GM18517 (cell line): ENCODE measurements at regions not wholly inside any gene's neighbourhood (a gene's known extent, or its start where the extent isn't known, plus 50 kb on each side); places are given as distances from the start of the nearest gene placed in this dataset.
"Not testable (repeated sequence)": the region's sequence is repeated elsewhere in the genome, so short reads cannot be mapped to it uniquely, and the experiment has no call there.

Source experiments
- ATAC-seq: cut with Tn5 transposase; IDR thresholded peaks from one replicate; pipeline ENCODE4 v1.9.1; 2021; ENCODE audit warnings: mild to moderate bottlenecking, moderate library complexity; ENCODE audit not compliant: unreplicated experiment

DNA sequence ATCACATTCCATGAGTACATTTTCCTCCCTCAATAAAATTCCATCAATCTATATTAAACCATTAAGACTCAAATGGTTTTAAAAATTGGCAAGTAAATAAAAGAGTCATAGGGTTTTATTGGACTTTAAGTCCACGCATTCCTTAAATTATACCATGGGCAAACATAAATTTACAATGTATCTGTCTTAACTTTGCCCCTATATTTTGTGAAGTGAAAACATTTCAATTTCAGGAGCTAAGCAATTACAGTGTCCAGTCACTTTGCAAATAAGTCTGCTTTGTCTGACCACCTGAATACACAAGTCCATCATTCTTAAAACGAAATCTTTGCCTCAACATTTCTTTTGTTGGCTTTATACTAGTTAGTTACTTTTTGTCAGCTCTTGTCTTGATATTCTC is 197.5 kb upstream of the SEMA3D start:
- no peak for ATAC-seq

- ATAC-seq, result no peak
These were observed 194.4 kb upstream of the SEMA3D start for GRCh38 chr7:85381212-85381611.

DNA sequence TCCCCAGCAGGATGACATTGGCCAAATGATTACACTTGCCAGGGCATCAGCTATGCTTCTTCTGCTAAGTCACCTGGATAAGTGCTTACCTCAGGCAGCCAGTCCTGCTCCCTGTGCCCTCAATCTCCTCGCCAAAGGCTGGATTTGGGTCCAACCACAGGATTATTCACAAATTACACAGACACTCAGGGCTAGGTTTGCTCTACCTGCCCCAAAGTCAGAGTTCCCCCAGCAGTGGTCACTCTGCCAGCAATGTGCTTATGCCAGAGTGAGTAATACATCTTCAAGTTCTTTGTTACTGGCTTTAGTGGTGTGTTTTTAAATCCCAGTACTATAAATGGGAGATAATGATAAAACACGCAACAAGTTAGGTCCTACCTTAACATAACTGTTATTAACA is 189.7 kb upstream of the SEMA3D start:
- ATAC-seq, result no peak

DNA sequence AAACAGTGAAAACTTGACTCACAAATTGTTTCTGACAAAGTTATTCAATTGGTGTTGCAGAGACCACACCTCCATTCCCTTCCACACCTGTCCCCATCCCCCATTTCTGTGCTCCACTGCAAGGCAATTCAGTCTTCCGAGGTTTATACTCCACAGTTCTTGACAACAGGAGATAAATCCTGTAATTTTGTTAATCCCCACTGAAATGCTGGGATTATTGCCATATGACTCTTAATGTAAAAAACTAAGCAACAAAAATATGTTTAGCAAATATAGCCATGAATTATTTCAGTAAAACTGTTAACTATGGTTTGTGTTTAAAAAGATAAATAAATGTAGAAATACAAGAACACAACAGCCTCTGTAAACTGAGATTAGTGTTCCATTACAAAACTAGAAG is 170.1 kb upstream of the SEMA3D start:
- ATAC-seq, result no peak

DNA sequence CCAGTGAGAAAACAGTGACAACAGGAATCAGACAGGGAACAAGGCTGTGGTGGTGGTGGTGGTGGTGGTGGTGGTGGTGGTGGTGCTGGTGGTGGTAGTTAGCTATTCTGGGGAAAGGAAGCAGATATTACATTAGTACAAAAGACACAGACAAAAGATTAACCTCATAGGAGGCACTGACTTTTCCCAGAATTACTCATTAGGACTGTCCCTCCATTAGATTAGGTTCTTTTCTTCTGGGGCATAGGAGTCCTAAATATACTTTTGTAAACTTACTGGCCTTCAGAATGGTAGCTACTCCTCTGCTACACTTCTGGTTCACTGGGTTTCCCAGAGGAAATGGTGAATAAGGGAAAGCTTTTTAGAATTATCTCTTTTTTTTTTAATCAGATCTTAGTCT is 156.6 kb upstream of the SEMA3D start:
- peak; percentile 72 for ATAC-seq

DNA sequence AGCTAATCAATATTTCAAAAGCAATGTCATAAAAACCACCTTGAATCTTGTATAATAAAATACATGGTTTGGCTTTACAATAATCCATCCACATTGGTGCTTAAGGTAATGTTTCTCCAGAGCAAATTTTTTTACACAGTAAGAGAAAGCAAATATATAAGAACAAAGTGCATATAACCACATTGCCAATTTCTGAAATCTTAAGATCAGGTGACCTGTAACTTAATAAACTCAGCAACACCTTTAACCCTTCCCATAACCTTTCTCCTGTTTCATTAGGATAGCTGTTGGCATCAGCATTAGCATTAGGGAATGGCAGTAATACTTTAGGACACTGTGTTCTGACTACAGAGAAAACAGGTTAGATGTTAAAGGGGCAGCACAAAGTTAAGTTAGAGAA is 155.9 kb upstream of the SEMA3D start:
- no peak for ATAC-seq

DNA sequence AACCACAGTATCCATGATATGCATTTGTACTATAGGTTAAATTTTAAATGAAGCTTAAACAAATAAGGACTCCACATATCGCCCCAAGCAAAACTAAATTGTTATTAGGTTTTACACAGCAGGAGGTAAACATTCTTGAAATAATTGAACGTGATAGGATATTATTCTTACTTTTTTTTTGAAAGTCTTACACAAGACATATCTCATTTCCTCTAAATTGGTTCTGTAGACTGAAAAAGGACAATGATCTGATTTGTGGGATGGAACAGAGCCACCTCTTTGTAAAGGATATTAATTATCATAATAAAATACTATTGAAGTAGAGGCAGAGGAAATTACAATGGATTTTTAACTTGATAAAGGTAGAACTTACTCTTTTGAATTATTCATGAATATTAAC is 155.1 kb upstream of the SEMA3D start:
- no peak for ATAC-seq

DNA sequence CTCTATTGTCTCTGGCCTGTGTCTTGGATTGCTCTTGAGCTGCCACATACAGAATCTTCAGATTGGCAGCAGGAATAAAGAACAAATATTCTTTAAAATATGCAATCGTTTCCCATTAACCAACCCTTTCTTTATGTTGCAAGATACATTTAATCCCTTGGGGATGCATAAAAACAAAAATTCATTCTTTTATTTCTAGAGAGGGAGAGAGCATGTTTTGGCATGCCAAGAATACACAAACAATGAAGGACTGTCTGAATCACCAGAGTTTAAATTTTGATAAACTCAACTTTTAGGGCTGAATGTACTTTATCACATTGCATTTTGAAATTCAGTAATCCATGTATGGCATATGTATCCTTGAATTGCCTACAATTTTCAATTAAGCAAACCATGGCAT is 154.3 kb upstream of the SEMA3D start:
- ATAC-seq, result no peak

- ATAC-seq, result no peak
These were observed 149.2 kb upstream of the SEMA3D start for GRCh38 chr7:85336086-85336485.

- ATAC-seq, result not testable (repeated sequence)
These were observed 148.3 kb upstream of the SEMA3D start for GRCh38 chr7:85335113-85335512.

DNA sequence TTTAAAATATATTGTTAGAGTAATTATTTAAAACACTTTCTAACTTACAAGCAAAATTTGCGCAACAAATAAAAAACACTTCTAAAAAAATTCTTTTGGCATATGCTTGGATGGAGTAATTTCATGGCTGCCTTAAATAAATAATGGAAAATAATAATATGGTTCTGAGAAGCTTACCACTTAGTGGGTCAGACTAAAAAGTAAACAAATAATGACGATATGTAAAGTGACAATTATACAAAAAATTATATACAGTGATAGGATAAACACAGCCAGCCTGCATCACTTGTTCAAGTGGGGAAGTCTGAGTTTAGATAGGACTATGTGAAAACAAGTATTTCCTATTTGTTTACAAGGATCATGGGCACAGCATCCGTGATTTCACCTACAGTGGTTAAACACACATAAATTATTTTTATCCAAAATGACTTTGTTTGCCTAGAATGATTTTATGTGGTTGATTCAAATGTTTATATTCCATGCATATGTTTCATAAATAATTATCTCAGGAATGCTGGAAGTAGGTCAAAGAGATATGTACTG is 141.7 kb upstream of the SEMA3D start:
- no peak for ATAC-seq

DNA sequence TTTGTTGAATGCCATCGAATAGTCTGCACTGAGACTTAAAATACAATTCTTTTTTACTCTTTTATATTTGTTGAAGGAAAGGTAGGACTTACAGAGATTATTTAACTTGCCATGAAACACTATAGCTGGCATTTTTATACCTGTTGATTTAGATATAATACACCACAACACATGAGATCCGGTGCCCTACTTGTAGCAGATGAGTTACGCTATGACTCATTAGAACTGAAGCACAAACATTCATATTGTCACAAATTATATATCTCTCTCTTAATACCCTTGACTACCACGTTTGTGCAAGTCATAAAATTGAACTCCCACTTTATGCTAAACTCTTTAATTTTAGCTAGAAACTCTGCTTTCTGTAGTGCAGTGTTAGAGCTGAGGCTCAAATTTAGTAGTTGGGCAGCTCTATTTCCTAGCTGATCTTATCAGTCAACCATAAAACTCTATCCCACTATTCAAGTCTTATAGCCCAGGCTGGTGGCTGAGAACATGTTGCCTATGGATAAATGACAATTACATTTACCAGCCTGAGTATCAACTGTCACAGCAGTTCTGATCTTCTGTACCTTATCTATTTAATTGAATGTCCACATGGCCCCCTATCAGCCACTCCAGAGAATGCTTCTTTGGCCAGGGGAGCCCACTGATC is 137.4 kb upstream of the SEMA3D start:
- no peak for ATAC-seq

- ATAC-seq, result no peak
These were observed 135.4 kb upstream of the SEMA3D start for GRCh38 chr7:85322252-85322651.

DNA sequence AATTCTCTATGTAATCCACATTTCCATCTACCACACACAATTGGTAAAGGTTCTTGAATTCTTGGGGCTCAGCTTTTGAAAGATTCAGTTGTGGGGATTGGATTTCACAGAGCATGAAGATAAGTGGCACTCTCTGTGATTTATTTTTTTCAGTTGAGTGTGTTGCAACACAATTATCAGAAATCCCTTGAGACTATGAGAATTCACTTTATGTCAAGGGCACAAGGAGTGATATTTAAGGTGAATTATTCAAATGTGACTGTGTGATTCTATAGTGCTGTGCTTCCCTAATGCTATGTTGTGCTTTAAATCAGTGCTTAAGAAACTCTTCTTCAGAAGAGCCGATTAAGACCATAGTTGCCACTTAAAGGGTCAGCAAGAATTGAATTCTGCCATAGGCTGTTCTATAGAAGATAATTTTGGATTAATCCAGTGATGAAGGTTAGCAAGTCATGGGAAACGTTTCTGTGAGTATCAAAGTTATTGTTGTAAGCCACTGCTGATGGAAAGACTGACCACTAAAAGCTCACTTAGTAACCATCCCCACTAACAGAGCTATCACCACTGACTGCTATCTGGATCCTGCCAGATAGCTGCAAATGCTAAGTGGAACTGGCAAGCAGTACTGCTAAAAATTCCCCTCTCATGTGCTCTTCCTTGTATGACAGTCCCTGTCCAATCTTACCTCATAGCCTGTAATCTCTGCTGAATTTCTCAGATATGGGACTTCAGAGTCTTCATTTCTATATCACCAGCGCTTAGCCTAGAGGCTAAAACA is 134.0 kb upstream of the SEMA3D start:
- no peak for ATAC-seq

GRCh38 chr7:85316489-85316888 is 129.6 kb upstream of the SEMA3D start:
- no peak for ATAC-seq

GRCh38 chr7:85310301-85310700 is 123.4 kb upstream of the SEMA3D start:
- no peak for ATAC-seq

- no peak for ATAC-seq
These were observed 119.3 kb upstream of the SEMA3D start for GRCh38 chr7:85306115-85306514.

DNA sequence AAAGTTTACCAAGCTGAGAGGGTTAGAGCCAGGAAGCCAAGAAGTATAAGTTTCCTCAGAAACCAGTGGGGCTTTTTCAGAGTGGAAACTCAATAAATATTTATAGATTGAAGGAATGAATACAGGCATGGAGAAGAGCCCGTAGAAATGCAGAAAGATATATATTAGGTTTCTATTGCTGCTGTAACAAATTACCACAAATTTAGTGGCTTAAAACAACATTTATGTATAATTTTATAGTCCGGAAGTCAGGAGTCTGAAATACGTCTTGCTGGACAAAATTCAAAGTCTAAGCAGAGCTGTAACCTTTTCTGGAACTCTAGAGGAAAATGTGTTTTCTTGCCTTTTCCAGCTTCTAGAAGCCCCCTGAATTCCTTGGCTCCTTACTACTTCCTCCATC is 107.3 kb upstream of the SEMA3D start:
- ATAC-seq, result no peak

DNA sequence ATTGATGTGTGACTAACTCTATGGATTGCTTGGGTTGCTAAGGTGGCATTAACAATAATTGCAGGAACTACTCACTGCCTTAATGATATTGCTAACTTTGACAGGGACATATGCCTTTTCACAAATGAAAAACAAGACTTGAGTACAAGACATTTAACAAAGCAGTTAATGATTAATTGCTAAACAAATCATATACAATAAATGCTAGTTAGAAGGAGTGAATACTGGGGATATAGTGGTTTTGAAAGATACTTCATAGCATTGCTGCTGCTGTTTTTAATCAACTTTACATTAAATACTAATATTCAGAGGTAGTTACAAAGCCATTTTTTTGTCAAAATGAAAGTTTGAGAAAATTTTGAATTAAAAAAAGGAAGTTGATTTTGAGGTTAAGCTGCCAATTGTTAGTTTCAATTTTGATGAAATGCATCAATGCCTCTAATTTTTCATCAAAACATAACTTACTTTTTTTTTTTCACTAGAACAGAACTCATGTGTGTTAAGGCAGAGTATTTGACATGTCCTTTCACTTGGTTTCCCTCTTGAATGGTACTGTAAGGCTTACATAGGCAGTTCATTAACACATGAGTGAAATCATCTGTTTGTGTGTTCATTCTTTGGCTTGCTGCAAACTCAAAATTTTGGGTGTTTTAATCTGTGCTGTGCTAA is 106.2 kb upstream of the SEMA3D start:
- ATAC-seq, result peak; percentile 63

DNA sequence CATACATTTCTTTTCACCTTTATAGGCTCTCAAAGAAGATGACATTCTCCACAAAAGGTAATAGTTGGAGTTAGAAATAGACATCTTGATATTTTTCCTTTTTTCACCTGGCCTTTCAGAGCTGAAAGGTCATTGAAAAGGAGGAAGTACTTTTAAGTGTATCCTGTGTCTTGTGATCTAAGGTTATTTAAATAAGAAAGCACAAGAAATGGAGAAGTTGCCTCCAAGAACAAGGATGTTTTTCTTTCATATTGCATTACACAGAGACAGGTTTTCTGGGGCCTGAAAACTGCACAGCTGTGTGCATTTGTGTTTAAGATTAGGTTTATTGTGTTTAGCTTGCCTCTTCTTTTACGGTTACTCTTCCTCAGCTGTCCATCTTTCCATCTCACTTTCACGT is 103.4 kb upstream of the SEMA3D start:
- ATAC-seq, result no peak

DNA sequence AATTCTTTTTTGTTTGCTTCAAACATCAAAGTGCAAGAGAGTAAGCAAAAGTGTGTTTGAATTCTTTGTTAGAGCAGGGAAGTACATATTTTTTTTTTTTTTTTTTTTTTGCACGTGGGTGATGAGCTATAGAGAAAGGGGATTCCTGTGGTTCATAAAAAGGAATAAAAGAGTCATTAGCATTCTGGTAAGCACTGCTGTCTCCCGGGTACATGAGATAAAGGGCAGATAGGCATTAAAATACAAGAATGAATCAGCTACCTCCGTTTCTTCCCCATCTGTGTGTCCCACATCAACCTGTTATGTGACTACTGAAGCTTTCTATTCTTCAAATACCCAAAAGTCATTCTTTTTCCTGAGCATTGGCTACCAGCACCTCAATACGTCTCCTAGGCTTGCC is 102.4 kb upstream of the SEMA3D start:
- ATAC-seq, result no peak
